MM.1S (cell line): ENCODE measurements at regions not wholly inside any gene's neighbourhood (a gene's known extent, or its start where the extent isn't known, plus 50 kb on each side); places are given as distances from the start of the nearest gene placed in this dataset.

Experiments used
- EZH2 ChIP-seq: fragments of 300-600 bp; sonication (generic); optimal IDR thresholded peaks from 2 replicates; pipeline ENCODE3; 2017; ENCODE audit warnings: low read depth, mild to moderate bottlenecking, antibody characterized with exemption, low read length, mixed read lengths
- TF ChIP-seq, protein P1 (sequence below): fragments of 300-600 bp; sonication (generic); IDR thresholded peaks from 2 replicates; pipeline ENCODE4 v1.5.1; 2016; ENCODE audit warnings: antibody characterized with exemption, low read length, mixed read lengths

GRCh38 chr10:78890506-78890905 is 178.3 kb upstream of the ZMIZ1 start:
- TF ChIP-seq, protein P1, sequence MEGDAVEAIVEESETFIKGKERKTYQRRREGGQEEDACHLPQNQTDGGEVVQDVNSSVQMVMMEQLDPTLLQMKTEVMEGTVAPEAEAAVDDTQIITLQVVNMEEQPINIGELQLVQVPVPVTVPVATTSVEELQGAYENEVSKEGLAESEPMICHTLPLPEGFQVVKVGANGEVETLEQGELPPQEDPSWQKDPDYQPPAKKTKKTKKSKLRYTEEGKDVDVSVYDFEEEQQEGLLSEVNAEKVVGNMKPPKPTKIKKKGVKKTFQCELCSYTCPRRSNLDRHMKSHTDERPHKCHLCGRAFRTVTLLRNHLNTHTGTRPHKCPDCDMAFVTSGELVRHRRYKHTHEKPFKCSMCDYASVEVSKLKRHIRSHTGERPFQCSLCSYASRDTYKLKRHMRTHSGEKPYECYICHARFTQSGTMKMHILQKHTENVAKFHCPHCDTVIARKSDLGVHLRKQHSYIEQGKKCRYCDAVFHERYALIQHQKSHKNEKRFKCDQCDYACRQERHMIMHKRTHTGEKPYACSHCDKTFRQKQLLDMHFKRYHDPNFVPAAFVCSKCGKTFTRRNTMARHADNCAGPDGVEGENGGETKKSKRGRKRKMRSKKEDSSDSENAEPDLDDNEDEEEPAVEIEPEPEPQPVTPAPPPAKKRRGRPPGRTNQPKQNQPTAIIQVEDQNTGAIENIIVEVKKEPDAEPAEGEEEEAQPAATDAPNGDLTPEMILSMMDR: no peak
- no peak for TF ChIP-seq EZH2
